GM21360 (cell line): ENCODE measurements at regions not wholly inside any gene's neighbourhood (a gene's known extent, or its start where the extent isn't known, plus 50 kb on each side); places are given as distances from the start of the nearest gene placed in this dataset.
"Not testable (repeated sequence)": the region's sequence is repeated elsewhere in the genome, so short reads cannot be mapped to it uniquely, and the experiment has no call there.

ENCODE experiments used
- ATAC-seq: cut with Tn5 transposase; IDR thresholded peaks from one replicate; pipeline ENCODE4 v1.9.1; 2021; ENCODE audit warnings: mild to moderate bottlenecking, moderate library complexity; ENCODE audit not compliant: unreplicated experiment

DNA sequence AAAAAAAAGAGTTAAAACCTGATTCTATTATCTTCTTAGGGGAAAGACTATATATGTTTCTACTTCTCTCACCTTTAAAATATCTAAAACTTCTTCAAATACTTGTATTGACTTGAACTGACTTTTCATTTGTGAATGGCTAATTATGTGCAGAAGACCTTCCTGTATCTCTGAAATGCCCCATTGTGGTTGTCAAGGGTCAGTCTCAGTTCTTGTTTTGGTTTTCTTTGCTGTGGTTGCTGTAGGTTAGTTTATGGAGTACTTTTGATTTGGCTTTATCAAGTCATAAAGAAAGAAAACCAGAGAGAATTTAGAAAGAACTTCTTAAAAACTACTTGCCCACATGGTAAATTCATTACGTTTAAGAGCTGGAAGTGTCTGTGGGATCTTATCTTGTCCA is 345.3 kb upstream of the POU1F1 start:
- ATAC-seq, result no peak

GRCh38 chr3:87615506-87615905 is 339.1 kb upstream of the POU1F1 start:
- no peak for ATAC-seq

DNA sequence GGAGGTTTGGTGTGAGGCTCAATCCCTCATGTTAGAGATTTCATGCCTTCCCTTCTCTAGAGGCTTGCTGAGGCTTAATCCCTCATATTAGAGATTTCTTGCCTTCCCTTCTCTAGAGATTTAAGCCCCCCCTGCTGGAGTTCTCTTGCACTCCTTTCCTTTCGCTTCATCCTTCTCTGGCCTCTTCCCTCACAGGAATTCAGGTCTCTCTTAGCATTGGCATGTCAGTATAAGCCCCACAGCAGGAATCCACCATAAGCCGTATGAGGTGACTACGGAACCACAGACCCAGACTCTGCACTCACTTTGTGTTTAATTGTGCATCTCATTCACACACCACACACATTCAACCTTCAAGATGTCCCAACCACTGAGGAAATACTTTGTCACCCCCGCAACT is 338.6 kb upstream of the POU1F1 start:
- no peak for ATAC-seq

DNA sequence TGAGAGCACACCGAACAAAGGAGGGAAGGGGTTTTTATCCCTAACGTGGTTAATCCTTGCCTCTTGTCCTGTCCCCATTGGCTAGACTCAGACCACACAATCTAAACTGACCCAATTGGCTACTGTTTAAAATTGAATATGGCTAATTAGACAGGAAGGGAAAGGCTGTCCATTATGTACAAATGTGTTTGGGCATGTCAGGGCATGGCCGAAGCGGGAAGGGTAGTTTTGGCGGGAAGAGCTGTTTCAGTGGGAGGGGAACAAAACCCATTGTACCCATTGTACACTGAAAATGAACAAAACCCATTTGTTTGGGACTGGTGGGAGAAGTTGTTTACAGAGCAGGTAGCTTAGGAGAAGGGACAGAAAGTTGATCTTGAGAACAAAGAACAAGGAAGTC is 330.9 kb upstream of the POU1F1 start:
- ATAC-seq, result no peak

DNA sequence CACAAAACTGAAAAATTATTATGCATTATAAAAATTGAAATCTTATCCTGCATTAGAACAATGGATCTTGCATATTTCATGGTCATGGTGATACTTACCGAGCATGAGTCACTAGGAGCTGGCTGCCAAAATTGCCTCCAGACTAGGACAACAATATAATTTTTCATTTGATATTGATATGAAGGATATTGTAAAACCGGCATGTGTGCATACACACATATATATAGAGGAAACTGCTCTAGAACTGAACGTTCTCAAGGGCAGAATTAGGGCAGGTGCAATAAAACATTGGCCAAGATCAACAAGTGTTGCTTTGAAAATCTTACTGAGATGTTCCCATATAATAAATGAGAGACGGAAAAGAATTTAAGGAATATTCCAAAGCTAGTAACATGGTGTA is 319.4 kb upstream of the POU1F1 start:
- no peak for ATAC-seq

DNA sequence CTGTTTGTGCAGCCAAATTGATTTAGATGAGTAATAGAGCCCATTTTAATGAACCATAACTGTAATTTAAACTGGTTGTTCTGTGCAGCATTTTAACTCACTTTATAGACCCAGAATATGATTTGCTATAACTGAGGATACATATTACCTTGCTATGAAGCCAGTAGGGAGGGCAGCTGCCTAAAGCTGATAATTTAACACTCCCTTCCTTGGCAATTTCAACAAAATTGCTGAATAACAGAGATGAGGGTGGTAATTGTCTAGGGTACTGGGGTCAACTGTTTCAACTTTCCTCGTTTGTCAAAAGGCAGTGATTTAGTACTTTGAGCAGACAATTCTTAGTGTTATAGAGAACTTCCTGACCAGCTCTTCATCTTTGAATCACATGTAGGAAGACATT is 304.9 kb upstream of the POU1F1 start:
- ATAC-seq, result no peak

GRCh38 chr3:87576752-87577151 is 300.4 kb upstream of the POU1F1 start:
- ATAC-seq, result no peak

DNA sequence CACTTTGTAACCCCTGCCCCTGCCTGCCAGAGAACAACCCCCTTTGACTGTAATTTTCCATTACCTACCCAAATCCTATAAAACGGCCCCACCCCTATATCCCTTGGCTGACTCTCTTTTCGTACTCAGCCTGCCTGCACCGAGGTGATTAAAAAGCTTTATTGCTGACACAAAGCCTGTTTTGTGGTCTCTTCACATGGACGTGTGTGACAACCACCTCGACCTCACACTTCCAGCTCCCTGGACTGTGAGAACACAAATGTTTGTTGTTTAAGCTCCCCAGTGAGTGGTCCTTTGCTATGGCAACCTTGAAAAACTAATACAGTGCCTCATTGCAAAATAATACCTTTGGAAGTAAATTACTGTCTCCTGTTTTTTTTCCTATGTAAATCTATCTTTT is 299.2 kb upstream of the POU1F1 start:
- ATAC-seq, result no peak

DNA sequence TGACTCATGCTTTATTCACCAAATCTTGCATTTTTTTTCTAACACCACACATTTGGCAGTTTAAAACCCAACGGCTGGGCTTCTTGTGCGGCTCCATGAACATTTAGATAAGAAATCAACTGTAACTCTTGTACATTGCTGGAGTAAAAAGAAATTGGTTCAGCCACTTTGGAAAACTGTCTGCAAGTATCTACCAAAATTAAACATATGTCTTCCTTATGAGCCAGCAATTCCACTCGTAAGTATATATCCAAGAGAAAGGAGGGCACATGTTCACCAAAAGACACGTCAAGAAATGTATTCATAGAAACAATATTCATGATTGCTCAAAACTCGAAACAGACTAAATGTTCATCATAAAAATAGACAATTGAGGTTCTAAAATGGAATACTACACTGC is 291.9 kb upstream of the POU1F1 start:
- ATAC-seq, result no peak

GRCh38 chr3:87564438-87564837 is 288.1 kb upstream of the POU1F1 start:
- ATAC-seq, result no peak

DNA sequence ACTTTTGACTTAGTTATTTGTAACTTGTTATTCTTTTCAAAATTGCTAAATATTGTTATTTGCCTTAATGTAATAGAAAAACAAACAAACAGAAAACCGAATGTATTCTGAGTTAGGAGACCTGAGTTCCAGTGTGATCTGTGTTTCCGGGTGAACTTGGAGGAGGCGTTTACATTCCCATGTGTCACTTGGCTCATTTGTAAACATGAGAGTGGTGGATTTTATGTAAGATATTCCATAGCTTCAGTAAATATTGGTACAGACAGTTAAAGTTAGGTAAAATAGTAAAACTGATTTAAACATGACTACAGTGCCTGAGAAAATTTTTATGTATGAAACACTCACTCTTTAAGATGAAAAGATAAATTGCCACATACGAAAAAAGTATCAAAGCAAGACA is 287.3 kb upstream of the POU1F1 start:
- ATAC-seq, result no peak

DNA sequence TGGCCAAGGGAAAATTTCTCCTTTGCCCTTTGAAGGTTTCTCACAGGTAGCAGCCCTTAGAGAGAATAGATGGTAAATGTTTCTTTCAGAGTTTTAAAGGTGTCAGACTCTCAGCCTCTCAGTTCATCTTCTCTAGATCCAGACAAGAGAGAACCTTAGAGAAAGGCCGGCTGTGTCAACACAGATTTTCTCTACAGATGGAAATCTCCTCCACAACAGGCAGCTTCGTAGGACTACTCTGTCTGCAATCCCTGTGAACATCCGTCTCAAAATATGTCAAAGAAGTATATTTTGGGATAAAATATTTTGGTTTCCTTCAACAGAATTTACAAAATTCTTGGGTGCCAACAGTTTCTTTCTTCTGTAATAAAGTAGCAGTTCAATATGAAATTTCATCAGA is 282.1 kb upstream of the POU1F1 start:
- no peak for ATAC-seq

- ATAC-seq, result no peak
Observed at GRCh38 chr3:87555290-87555689, 278.9 kb upstream of the POU1F1 start.

GRCh38 chr3:87553058-87553457 is 276.7 kb upstream of the POU1F1 start:
- ATAC-seq, result no peak

- no peak for ATAC-seq
Observed at GRCh38 chr3:87550892-87551291, 274.5 kb upstream of the POU1F1 start.

DNA sequence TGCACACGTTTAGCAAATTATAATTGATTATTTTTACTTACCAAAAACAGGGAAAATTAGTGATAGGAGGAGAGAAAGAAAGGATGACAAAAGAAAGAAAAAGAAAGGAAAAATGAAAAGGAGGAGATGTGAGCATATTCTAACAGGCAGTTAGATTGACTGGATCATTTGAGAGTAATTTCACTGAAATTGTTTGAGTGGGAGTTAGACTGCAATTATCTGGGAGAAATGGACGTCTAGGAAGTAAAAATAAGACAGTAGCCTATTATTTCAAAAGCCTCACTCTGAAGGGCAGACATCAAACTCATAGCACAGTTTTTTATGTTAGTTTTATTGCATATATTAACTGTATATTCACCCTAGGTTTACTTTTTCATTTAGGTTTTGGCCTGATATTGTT is 272.8 kb upstream of the POU1F1 start:
- no peak for ATAC-seq

GRCh38 chr3:87548271-87548670 is 271.9 kb upstream of the POU1F1 start:
- no peak for ATAC-seq

DNA sequence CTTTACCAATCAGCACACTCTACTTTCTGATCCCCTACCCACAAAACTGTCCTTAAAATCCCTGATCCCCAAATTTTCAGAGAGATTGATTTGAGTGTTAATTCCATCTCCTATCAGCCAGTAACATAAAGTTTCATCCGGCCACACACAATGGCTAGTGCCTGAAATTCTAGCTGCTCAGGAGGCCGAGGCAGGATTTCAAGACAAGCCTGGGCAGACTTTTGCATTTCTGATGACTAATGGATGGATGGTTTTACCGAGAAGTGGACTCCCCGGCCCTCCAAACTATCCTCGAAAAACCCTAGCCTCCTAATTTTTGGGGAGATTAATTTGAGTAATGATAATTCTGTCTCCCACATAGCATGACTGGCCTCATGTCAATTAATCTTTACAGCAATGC is 269.8 kb upstream of the POU1F1 start:
- no peak for ATAC-seq

DNA sequence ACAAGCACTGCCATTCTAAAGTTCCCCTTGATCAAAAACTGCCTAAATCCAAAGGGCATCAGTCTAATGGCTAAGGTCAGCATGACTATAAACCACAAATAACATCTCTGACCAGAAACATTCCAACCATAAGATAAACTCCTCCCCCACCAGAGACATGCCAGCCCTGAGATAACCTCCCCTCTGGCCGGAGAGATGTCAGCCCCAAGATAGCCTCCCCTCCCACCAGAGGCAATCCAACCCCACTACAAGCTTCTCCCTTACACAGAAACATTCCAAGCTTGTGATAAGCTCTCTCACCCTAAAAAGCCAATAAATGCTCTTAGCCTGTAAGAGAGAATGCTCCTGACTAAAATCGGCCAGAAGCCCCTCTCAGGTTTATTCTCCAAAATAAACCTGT is 267.0 kb upstream of the POU1F1 start:
- not testable (repeated sequence) for ATAC-seq

GRCh38 chr3:87541723-87542122 is 265.3 kb upstream of the POU1F1 start:
- no peak for ATAC-seq

GRCh38 chr3:87538722-87539121 is 262.3 kb upstream of the POU1F1 start:
- ATAC-seq, result not testable (repeated sequence)

DNA sequence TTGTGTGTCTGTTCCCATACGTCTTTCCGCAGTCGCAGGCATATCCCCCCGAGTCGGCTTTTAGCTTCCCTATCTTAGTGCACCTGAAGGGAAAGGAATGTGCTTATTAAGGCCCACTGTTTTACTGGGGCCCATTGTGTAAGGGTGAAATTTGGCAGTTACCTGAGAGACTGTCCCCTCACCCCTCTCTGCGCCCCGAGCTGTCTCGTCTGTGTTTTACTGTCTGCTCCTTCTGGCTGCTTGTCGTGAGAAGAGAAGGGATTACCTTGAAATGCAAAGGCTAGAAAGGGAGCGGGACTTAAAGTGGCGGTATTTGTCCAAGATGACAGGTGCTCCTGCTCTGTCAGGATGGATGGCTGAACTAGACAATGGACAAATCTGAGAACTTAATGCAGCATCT is 233.0 kb upstream of the POU1F1 start:
- ATAC-seq, result no peak

- ATAC-seq, result no peak
Observed at GRCh38 chr3:87508921-87509320, 232.5 kb upstream of the POU1F1 start.

DNA sequence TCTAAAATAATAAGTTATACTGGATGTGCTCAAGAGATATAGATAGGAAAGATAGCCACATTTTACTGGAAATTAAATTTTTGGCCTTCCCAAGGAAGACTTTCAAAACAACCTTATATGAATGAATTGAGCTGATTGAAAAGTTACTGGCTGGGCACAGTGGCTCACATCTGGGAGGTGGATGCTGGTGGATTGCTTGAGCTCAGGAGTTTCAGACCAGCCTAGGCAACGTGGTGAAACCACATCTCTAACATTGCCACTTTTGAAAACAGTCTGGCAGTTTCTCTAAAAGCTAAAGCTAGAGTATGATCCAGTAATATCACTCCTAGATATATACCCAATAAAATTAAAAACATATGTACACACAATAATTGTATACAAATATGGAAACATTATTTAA is 231.4 kb upstream of the POU1F1 start:
- ATAC-seq, result no peak
